HG03095 (cell line): ENCODE measurements at regions not wholly inside any gene's neighbourhood (a gene's known extent, or its start where the extent isn't known, plus 50 kb on each side); places are given as distances from the start of the nearest gene placed in this dataset.
"Not testable (repeated sequence)": the region's sequence is repeated elsewhere in the genome, so short reads cannot be mapped to it uniquely, and the experiment has no call there.

ENCODE experiments used
- ATAC-seq: cut with Tn5 transposase; IDR thresholded peaks from one replicate; pipeline ENCODE4 v1.9.1; 2021; ENCODE audit warnings: moderate library complexity; ENCODE audit not compliant: unreplicated experiment

GRCh38 chr2:128605421-128605820 lies 286.8 kb upstream of the HS6ST1 start:
- no peak for ATAC-seq

- no peak for ATAC-seq
Observed at GRCh38 chr2:128605931-128606330, 287.3 kb upstream of the HS6ST1 start.

- no peak for ATAC-seq
Observed at GRCh38 chr2:128606837-128607236, 288.2 kb upstream of the HS6ST1 start.

GRCh38 chr2:128607440-128607839 lies 288.8 kb upstream of the HS6ST1 start:
- no peak for ATAC-seq

GRCh38 chr2:128607911-128608506 lies 289.3 kb upstream of the HS6ST1 start:
- ATAC-seq = no peak

- ATAC-seq = no peak
Observed at GRCh38 chr2:128608921-128609880, 290.5 kb upstream of the HS6ST1 start.

GRCh38 chr2:128610496-128610895 lies 291.8 kb upstream of the HS6ST1 start:
- ATAC-seq = no peak

GRCh38 chr2:128611421-128612320 lies 293.0 kb upstream of the HS6ST1 start:
- no peak for ATAC-seq

- no peak for ATAC-seq
Observed at GRCh38 chr2:128612628-128613027, 294.0 kb upstream of the HS6ST1 start.

- no peak for ATAC-seq
Observed at GRCh38 chr2:128613351-128613750, 294.7 kb upstream of the HS6ST1 start.

GRCh38 chr2:128613876-128614275 lies 295.2 kb upstream of the HS6ST1 start:
- no peak for ATAC-seq

GRCh38 chr2:128614907-128615306 lies 296.2 kb upstream of the HS6ST1 start:
- ATAC-seq = not testable (repeated sequence)

GRCh38 chr2:128615571-128615970 lies 296.9 kb upstream of the HS6ST1 start:
- no peak for ATAC-seq

GRCh38 chr2:128617029-128617590 lies 298.4 kb upstream of the HS6ST1 start:
- ATAC-seq = no peak

GRCh38 chr2:128617661-128618060 lies 299.0 kb upstream of the HS6ST1 start:
- no peak for ATAC-seq

- ATAC-seq = no peak
Observed at GRCh38 chr2:128618642-128619041, 300.0 kb upstream of the HS6ST1 start.

- no peak for ATAC-seq
Observed at GRCh38 chr2:128619471-128620325, 301.0 kb upstream of the HS6ST1 start.

GRCh38 chr2:128621074-128621473 lies 302.4 kb upstream of the HS6ST1 start:
- ATAC-seq = no peak

GRCh38 chr2:128622371-128622770 lies 303.7 kb upstream of the HS6ST1 start:
- ATAC-seq = no peak
